T-helper 1 cell treated with Interleukin-12 subunit alpha and Interleukin-12 subunit beta and Interleukin-4 antibody, amounts not matched to agents 30 ng/mL and 1 ng/mL, for 36 hours (primary cell): ENCODE measurements at regions not wholly inside any gene's neighbourhood (a gene's known extent, or its start where the extent isn't known, plus 50 kb on each side); places are given as distances from the start of the nearest gene placed in this dataset.

Source experiments
- intact Hi-C: fragments of 100-400 bp; cut with micrococcal nuclease; formaldehyde crosslinking; loops from one replicate; pipeline ENCODE4 v1.15.1; 2024

GRCh38 chr5:135126688-135127438, 92.8 kb upstream of the PITX1 start:
- intact Hi-C loops = no loop called here

- intact Hi-C loops = no loop called here
These were observed 90.7 kb upstream of the PITX1 start for GRCh38 chr5:135124724-135125123.

GRCh38 chr5:135124128-135124527, 90.1 kb upstream of the PITX1 start:
- intact Hi-C loops = no loop called here

- intact Hi-C loops = no loop called here
These were observed 88.8 kb upstream of the PITX1 start for GRCh38 chr5:135122797-135123196.

GRCh38 chr5:135120951-135121350, 86.9 kb upstream of the PITX1 start:
- intact Hi-C loops = no loop called here

- intact Hi-C loops = no loop called here
These were observed 85.5 kb upstream of the PITX1 start for GRCh38 chr5:135119481-135119880.

GRCh38 chr5:135117590-135117989, 83.6 kb upstream of the PITX1 start:
- intact Hi-C loops = no loop called here

GRCh38 chr5:135116160-135116561, 82.1 kb upstream of the PITX1 start:
- intact Hi-C loops = no loop called here

- intact Hi-C loops = no loop called here
These were observed 81.6 kb upstream of the PITX1 start for GRCh38 chr5:135115591-135115990.

GRCh38 chr5:135114759-135115158, 80.7 kb upstream of the PITX1 start:
- intact Hi-C loops = no loop called here

GRCh38 chr5:135112008-135112725, 78.1 kb upstream of the PITX1 start:
- intact Hi-C loops = no loop called here

GRCh38 chr5:135110785-135111596, 77.0 kb upstream of the PITX1 start:
- intact Hi-C loops = no loop called here

GRCh38 chr5:135108992-135109391, 75.0 kb upstream of the PITX1 start:
- intact Hi-C loops = no loop called here

GRCh38 chr5:135108569-135108968, 74.5 kb upstream of the PITX1 start:
- intact Hi-C loops = no loop called here

- intact Hi-C loops = no loop called here
These were observed 74.0 kb upstream of the PITX1 start for GRCh38 chr5:135107986-135108385.

GRCh38 chr5:135106610-135107471, 72.8 kb upstream of the PITX1 start:
- intact Hi-C loops = no loop called here

- intact Hi-C loops = no loop called here
These were observed 72.1 kb upstream of the PITX1 start for GRCh38 chr5:135106136-135106535.

- intact Hi-C loops = no loop called here
These were observed 71.1 kb upstream of the PITX1 start for GRCh38 chr5:135105105-135105484.

- intact Hi-C loops = no loop called here
These were observed 69.5 kb upstream of the PITX1 start for GRCh38 chr5:135103575-135103853.

- intact Hi-C loops = no loop called here
These were observed 68.9 kb upstream of the PITX1 start for GRCh38 chr5:135102716-135103574.
